ENCODE measurements at regions not wholly inside any gene's neighbourhood (a gene's known extent, or its start where the extent isn't known, plus 50 kb on each side); places are given as distances from the start of the nearest gene placed in this dataset.
"Not testable (repeated sequence)": the region's sequence is repeated elsewhere in the genome, so short reads cannot be mapped to it uniquely, and the experiment has no call there.

GRCh38 chr1:177891809-177892208 lies 78.0 kb downstream of the SEC16B start:
- DNase-seq, result no peak

GRCh38 chr1:177890479-177890878 lies 79.4 kb downstream of the SEC16B start:
- no peak for DNase-seq

- DNase-seq, result no peak
Observed at GRCh38 chr1:177884479-177885021, 85.3 kb downstream of the SEC16B start.

GRCh38 chr1:177883581-177883980 lies 86.3 kb downstream of the SEC16B start:
- DNase-seq, result no peak

- DNase-seq, result no peak
Observed at GRCh38 chr1:177880339-177880891, 89.4 kb downstream of the SEC16B start.

- no peak for DNase-seq
Observed at GRCh38 chr1:177877086-177877485, 92.8 kb downstream of the SEC16B start.

GRCh38 chr1:177873238-177873637 lies 96.6 kb downstream of the SEC16B start:
- DNase-seq, result no peak

- no peak for DNase-seq
Observed at GRCh38 chr1:177872308-177872900, 97.5 kb downstream of the SEC16B start.

GRCh38 chr1:177871613-177872307 lies 98.1 kb downstream of the SEC16B start:
- DNase-seq, result no peak

- DNase-seq, result no peak
Observed at GRCh38 chr1:177869586-177869985, 100.3 kb downstream of the SEC16B start.

GRCh38 chr1:177869011-177869410 lies 100.8 kb downstream of the SEC16B start:
- DNase-seq, result not testable (repeated sequence)

- DNase-seq, result no peak
Observed at GRCh38 chr1:177865807-177866206, 104.1 kb downstream of the SEC16B start.

- DNase-seq, result no peak
Observed at GRCh38 chr1:177864538-177865305, 105.1 kb downstream of the SEC16B start.

GRCh38 chr1:177863796-177864195 lies 106.1 kb downstream of the SEC16B start:
- no peak for DNase-seq

GRCh38 chr1:177862916-177863315 lies 106.9 kb downstream of the SEC16B start:
- DNase-seq, result no peak

- no peak for DNase-seq
Observed at GRCh38 chr1:177859572-177859971, 110.3 kb downstream of the SEC16B start.

GRCh38 chr1:177858332-177858821 lies 111.5 kb downstream of the SEC16B start:
- no peak for DNase-seq

GRCh38 chr1:177857285-177857684 lies 112.6 kb downstream of the SEC16B start:
- DNase-seq, result no peak

GRCh38 chr1:177854951-177855350 lies 114.9 kb downstream of the SEC16B start:
- DNase-seq, result no peak

GRCh38 chr1:177849579-177850290 lies 120.1 kb downstream of the SEC16B start:
- no peak for DNase-seq

- DNase-seq, result no peak
Observed at GRCh38 chr1:177849130-177849529, 120.7 kb downstream of the SEC16B start.

GRCh38 chr1:177848577-177848976 lies 121.3 kb downstream of the SEC16B start:
- DNase-seq, result no peak

GRCh38 chr1:177847843-177848242 lies 122.0 kb downstream of the SEC16B start:
- no peak for DNase-seq

All from MV-4-11 (cell line).